ENCODE measurements at regions not wholly inside any gene's neighbourhood (a gene's known extent, or its start where the extent isn't known, plus 50 kb on each side); places are given as distances from the start of the nearest gene placed in this dataset.

DNA sequence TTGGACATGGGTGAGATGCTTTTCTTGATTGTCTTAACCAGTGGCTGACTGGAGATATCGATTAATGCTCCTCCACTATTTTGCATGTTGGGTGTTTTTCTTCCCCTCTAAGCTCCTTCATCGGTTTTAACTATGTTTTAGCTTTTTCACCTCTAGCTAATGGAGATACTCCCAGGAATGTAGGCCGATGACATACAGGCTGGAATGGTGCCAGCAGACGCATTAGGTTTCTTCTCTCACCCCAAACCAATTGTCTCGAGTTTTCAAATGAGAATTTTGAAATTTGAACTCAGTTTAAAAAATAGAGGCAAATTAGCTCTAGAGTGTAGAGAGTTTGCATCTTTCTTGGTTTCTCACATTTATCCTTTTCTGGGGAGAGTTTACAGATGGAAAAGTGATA, 247.6 kb downstream of the RPRM start:
- TF ChIP-seq CTCF (IDR thresholded peaks at IDR 0.05), result no peak
- TF ChIP-seq EZH2 (IDR thresholded peaks at IDR 0.05), result no peak
